GM12874 (cell line): ENCODE measurements at regions not wholly inside any gene's neighbourhood (a gene's known extent, or its start where the extent isn't known, plus 50 kb on each side); places are given as distances from the start of the nearest gene placed in this dataset.

Source experiments
- TF ChIP-seq, protein P1 (sequence below): IDR thresholded peaks from 2 replicates; pipeline ENCODE4 v1.5.1; 2011; ENCODE audit warnings: low read depth, mild to moderate bottlenecking, control low read depth, low read length, moderate library complexity; ENCODE audit not compliant: insufficient read depth

GRCh38 chr14:23862513-23862912 lies 91.1 kb upstream of the DHRS4 start:
- TF ChIP-seq, protein P1, sequence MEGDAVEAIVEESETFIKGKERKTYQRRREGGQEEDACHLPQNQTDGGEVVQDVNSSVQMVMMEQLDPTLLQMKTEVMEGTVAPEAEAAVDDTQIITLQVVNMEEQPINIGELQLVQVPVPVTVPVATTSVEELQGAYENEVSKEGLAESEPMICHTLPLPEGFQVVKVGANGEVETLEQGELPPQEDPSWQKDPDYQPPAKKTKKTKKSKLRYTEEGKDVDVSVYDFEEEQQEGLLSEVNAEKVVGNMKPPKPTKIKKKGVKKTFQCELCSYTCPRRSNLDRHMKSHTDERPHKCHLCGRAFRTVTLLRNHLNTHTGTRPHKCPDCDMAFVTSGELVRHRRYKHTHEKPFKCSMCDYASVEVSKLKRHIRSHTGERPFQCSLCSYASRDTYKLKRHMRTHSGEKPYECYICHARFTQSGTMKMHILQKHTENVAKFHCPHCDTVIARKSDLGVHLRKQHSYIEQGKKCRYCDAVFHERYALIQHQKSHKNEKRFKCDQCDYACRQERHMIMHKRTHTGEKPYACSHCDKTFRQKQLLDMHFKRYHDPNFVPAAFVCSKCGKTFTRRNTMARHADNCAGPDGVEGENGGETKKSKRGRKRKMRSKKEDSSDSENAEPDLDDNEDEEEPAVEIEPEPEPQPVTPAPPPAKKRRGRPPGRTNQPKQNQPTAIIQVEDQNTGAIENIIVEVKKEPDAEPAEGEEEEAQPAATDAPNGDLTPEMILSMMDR: no peak

- TF ChIP-seq, protein P1: no peak
Measured at GRCh38 chr14:23863836-23864235, 89.7 kb upstream of the DHRS4 start.

GRCh38 chr14:23864259-23864658 lies 89.3 kb upstream of the DHRS4 start:
- TF ChIP-seq, protein P1: no peak

GRCh38 chr14:23864861-23865260 lies 88.7 kb upstream of the DHRS4 start:
- TF ChIP-seq, protein P1: no peak

- TF ChIP-seq, protein P1: no peak
Measured at GRCh38 chr14:23865502-23865901, 88.1 kb upstream of the DHRS4 start.

GRCh38 chr14:23866269-23866668 lies 87.3 kb upstream of the DHRS4 start:
- TF ChIP-seq, protein P1: no peak

GRCh38 chr14:23869078-23869719 lies 84.4 kb upstream of the DHRS4 start:
- TF ChIP-seq, protein P1: no peak
